ACC112 (cell line): ENCODE measurements at regions not wholly inside any gene's neighbourhood (a gene's known extent, or its start where the extent isn't known, plus 50 kb on each side); places are given as distances from the start of the nearest gene placed in this dataset.

ENCODE experiments used
- H2AFZ ChIP-seq: fragments of 200-600 bp; sonication (generic); one replicate; pipeline ENCODE4 v1.6.0; 2017; ENCODE audit warnings: antibody characterized with exemption, low read length; ENCODE audit not compliant: unreplicated experiment
- H3K27ac ChIP-seq: fragments of 200-600 bp; sonication (generic); 2 replicates; pipeline ENCODE4 v1.5.1; 2014; ENCODE audit warnings: low read depth, mild to moderate bottlenecking, antibody characterized with exemption, low read length, moderate library complexity
- H3K27me3 ChIP-seq: fragments of 200-600 bp; sonication (generic); 2 replicates; pipeline ENCODE4 v1.6.1; 2014; ENCODE audit warnings: mild to moderate bottlenecking, antibody characterized with exemption, low read length, moderate library complexity, mixed read lengths; ENCODE audit not compliant: insufficient read depth
- H3K36me3 ChIP-seq: fragments of 200-600 bp; sonication (generic); 2 replicates; pipeline ENCODE4 v1.6.1; 2016; ENCODE audit warnings: mild to moderate bottlenecking, antibody characterized with exemption, low read length, moderate library complexity, mixed read lengths; ENCODE audit not compliant: insufficient read depth
- H3K4me1 ChIP-seq: fragments of 200-600 bp; sonication (generic); one replicate; pipeline ENCODE4 v1.6.1; 2016; ENCODE audit warnings: low read length, mixed read lengths; ENCODE audit not compliant: insufficient read depth, unreplicated experiment, control insufficient read depth
- H3K4me3 ChIP-seq: fragments of 200-600 bp; sonication (generic); 2 replicates; pipeline ENCODE4 v1.5.1; 2014; ENCODE audit warnings: mild to moderate bottlenecking, low read depth, low read length
- H3K79me2 ChIP-seq: fragments of 200-600 bp; sonication (generic); one replicate; pipeline ENCODE4 v1.6.0; 2016; ENCODE audit warnings: low read length; ENCODE audit not compliant: control insufficient read depth, unreplicated experiment, insufficient read depth

DNA sequence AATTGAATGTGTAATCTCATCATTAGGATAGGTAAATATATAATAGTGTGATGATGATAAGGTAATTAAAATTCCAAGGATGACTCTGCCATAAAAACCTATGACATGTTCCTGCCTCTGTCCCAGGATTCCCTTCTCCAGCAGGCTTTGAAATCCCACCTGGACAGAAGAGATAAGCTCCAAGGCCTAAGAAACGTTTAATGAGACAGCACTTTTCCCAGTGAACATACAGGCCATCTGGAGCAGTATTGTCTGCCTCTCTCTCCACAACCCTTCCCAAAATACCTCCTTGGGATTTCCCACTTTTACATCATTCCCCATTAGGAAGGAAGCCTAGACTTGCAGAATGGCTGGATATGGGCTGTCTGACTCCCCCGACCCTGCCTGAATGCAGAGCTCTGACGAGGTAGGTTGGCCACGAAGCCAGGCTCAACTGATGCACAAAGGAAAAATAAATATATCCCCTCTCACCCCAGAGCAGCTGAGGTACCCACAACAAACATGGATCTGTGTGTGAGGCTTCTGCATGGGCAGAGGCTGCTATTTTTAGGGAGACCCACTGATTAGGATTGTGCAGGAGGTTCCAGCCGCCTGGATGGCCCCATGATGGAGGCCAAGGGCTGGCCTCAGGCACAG lies 71.0 kb downstream of the TMPRSS5 start:
- no peaks in the 10 kb centered on the region for H3K36me3 ChIP-seq
- H3K27ac ChIP-seq: no peak overlapping the region
- no peaks in the 10 kb centered on the region for H3K79me2 ChIP-seq
- H3K4me3 ChIP-seq: no peak overlapping the region
- H3K27me3 ChIP-seq: peaks cover 19% of the 10 kb centered on the region; the same call in 1 of the 2 replicates
- H2AFZ ChIP-seq: no peak overlapping the region
- H3K4me1 ChIP-seq: peaks cover 21% of the 10 kb centered on the region

DNA sequence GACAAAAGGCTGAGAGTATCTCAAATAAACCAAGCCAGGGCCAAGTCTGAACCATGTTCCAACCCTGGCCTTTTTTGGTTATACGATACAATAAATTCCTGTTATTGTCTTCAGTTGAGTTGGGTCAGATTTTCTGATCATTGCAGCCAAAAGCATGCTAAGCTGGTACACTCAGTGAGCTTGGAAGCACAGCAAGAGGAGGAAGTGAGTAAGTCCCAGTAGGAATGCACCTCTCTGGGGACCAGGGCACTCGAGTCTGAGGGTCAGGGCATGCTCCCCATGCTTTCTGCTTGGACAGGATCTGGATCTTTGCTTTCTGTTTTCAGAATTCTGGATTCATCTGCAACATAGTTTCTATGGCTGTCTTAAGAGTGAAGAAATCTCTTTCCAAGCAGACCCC lies 73.1 kb downstream of the TMPRSS5 start:
- H3K27ac ChIP-seq: peak overlapping the region; percentile 61
- no peak overlapping the region for H2AFZ ChIP-seq

DNA sequence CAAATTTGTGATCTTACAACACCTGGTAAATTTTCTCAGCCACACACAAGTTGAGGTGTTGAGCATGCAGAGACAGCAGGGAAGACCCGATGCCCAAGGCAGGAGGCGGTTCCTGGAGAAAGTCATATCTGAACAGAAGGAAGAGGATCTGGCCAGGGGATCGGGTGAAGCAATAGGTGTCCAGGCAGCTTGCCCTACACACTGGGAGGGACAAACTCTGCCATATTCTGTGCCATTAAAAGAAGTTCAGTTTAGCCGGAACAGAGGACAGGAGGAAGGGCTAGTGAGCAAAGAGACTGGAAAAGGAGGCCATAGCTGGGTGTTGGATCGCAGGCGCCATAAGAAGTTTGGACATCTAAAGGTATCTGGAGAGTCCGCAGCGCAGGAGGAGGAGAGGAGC lies 76.5 kb downstream of the TMPRSS5 start:
- Histone ChIP-seq H3K27ac (no peak overlapping the region), H3K79me2 (no peaks in the 10 kb centered on the region), H3K27me3 (peaks cover 17% of the 10 kb centered on the region; the same call in 1 of the 2 replicates), H3K36me3 (no peaks in the 10 kb centered on the region), H3K4me1 (peaks cover 21% of the 10 kb centered on the region), H2AFZ (no peak overlapping the region), H3K4me3 (no peak overlapping the region)

More for the DNA sequence above, 73.1 kb downstream of the TMPRSS5 start:
- Histone ChIP-seq H3K4me3 (no peak overlapping the region), H3K36me3 (no peaks in the 10 kb centered on the region), H3K27me3 (peaks cover 16% of the 10 kb centered on the region; the same call in 1 of the 2 replicates), H3K79me2 (no peaks in the 10 kb centered on the region), H3K4me1 (peaks cover 21% of the 10 kb centered on the region)

DNA sequence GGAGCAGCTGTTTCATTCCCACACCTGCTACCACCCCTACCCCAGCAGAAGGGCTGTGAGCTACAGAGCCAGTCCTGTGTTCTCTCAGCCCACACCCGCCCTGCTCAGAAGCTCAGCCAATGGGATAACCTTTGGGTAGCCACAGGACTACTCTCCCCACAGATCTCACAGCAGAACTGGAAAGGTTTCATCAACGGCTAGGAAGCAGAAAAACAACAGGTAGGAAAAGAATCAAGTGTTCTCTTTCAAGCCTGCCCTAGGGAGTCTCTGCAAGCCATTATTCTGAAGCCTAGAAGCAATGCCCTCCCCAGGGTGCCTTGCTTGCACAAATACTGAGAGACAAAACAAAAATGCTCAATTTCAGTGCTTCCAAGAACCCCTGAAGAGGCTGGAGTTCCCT lies 77.2 kb downstream of the TMPRSS5 start:
- Histone ChIP-seq H2AFZ (no peak overlapping the region), H3K4me1 (peaks cover 21% of the 10 kb centered on the region), H3K4me3 (no peak overlapping the region), H3K36me3 (no peaks in the 10 kb centered on the region), H3K27ac (no peak overlapping the region), H3K79me2 (no peaks in the 10 kb centered on the region), H3K27me3 (peaks cover 17% of the 10 kb centered on the region; the same call in 1 of the 2 replicates)

DNA sequence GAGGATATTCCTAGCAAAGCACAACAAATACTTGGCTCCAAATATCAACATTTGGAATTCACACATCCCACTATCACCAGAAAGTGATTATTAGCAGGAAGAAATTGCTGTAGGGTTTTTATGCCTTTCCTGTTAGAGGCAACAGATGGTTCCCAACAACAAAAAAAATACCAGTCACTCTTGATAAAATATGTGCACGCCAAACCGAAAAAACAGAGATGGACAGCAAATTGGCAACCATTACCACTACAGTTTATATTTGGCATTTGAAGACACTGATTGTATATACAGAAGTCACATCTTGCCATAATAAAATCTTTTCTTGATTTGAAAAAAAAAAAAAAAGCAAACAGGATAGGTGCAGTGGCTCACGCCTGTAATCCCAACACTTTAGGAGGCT lies 78.2 kb downstream of the TMPRSS5 start:
- H3K36me3 ChIP-seq: no peaks in the 10 kb centered on the region
- peaks cover 12% of the 10 kb centered on the region for H3K4me1 ChIP-seq
- H3K79me2 ChIP-seq: no peaks in the 10 kb centered on the region
- no peak overlapping the region for H2AFZ ChIP-seq
- H3K27me3 ChIP-seq: peaks cover 17% of the 10 kb centered on the region; the same call in 1 of the 2 replicates
- no peak overlapping the region for H3K27ac ChIP-seq
- H3K4me3 ChIP-seq: no peak overlapping the region

DNA sequence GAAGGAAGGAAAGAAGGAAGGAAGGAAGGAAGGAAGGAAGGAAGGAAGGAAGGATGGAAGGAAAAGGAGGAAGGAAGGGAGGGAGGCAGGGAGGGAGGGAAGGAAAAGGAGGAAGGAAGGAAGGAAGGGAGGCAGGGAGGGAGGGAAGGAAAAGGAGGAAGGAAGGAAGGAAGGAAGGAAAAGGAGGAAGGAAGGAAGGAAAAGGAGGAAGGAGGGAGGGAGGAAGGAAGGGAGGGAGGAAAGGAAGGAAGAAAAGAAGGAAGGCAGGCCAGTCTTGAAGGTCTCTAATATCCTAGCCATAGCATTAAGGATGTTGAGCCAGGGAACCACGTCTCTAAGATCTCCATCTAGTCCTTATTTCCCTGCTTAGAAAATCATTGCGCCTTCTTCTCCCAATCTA lies 78.8 kb downstream of the TMPRSS5 start:
- H3K4me1 ChIP-seq: peaks cover 6% of the 10 kb centered on the region
- H2AFZ ChIP-seq: no peak overlapping the region
- H3K27me3 ChIP-seq: peaks cover 17% of the 10 kb centered on the region; the same call in 1 of the 2 replicates
- H3K36me3 ChIP-seq: no peaks in the 10 kb centered on the region
- H3K4me3 ChIP-seq: no peak overlapping the region
- H3K79me2 ChIP-seq: no peaks in the 10 kb centered on the region
- H3K27ac ChIP-seq: no peak overlapping the region

DNA sequence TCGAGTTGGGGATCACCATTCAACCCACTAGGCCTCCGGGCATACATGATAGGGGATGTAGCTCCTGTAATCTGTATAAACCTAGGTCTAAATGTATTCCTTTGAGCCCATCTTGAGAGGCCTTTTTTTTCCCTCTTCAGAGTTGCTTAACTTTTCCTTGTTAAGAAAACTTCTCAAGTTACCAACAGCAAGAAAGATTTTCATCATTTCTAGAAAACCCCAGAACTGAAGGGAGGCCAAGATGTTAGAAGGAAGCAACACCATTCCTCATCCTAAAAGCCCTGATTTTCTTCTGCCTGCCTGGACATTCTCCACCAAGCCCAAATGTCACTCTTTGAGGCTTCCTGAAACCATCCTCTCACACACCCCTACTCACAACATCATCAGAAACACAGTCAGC lies 79.4 kb downstream of the TMPRSS5 start:
- Histone ChIP-seq H3K79me2 (no peaks in the 10 kb centered on the region), H3K27me3 (peaks cover 17% of the 10 kb centered on the region; the same call in 1 of the 2 replicates), H2AFZ (no peak overlapping the region), H3K36me3 (no peaks in the 10 kb centered on the region), H3K4me1 (peaks cover under 1% of the 10 kb centered on the region), H3K27ac (no peak overlapping the region), H3K4me3 (no peak overlapping the region)

DNA sequence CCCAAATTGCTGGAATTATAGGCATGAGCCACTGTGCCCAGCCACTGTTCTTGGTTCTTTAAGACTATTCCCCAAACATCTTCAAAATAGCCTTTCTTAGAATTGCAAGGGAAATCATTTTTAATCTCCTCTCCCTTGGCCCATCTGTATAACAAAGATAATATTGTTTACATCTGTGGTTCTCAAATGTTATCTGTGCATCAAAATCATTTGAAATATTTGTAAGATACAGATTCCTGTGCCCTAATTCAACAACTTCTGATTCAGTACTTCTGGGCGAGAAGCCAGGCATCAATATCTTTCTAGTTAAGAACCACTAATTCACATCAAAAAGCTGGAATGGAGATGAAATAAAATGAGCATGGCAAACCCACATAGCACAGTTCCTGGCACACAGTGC lies 83.0 kb downstream of the TMPRSS5 start:
- Histone ChIP-seq H3K79me2 (no peaks in the 10 kb centered on the region), H3K27me3 (0 out of 2 replicates have a peak, but pooled peaks cover 3% of the 10 kb centered on the region), H3K36me3 (no peaks in the 10 kb centered on the region), H2AFZ (no peak overlapping the region), H3K4me3 (no peak overlapping the region), H3K27ac (no peak overlapping the region), H3K4me1 (peaks cover 8% of the 10 kb centered on the region)

DNA sequence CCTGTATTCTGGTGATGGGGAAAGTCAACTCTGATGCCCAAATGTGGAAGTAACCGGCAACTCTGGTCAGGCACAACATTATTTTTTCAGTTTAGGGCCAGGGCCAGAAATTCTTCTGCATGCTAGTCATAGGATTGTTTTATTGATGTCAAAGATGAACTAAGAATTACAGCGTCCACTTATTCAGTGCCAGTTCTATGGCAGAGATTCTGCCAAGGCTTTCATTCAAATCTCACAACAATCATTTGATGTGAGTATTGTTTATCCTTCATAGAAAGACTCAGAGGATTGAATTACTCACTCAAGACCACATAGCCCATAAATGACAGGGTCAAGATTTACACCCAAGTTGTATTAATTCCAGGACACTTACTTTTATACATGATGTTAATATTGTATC lies 87.7 kb downstream of the TMPRSS5 start:
- peaks cover 16% of the 10 kb centered on the region for H3K4me1 ChIP-seq
- H3K4me3 ChIP-seq: no peak overlapping the region
- no peaks in the 10 kb centered on the region for H3K79me2 ChIP-seq
- no peak overlapping the region for H2AFZ ChIP-seq
- peak overlapping the region; percentile 74 for H3K27ac ChIP-seq
- H3K27me3 ChIP-seq: no peaks in the 10 kb centered on the region
- H3K36me3 ChIP-seq: no peaks in the 10 kb centered on the region

DNA sequence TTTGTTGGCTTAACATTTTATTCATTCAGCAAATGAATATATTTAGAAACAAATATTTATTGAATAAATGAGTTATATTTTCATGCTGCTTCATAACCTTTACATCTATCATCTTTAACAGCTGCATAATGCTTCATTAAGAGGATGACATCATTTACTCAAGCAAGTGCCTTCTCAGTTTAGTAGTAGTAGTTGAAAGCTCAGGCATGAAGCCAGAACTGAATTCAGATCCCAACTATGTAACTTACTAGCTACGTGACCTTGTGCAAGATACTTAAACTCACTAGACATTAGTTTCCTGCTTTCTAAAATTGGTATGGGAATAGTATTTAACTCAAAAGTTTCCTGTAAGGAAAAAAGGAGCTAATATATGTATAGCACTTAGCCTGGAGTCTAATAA lies 90.3 kb downstream of the TMPRSS5 start:
- Histone ChIP-seq H3K27me3 (no peaks in the 10 kb centered on the region), H3K36me3 (no peaks in the 10 kb centered on the region), H3K79me2 (no peaks in the 10 kb centered on the region), H2AFZ (no peak overlapping the region), H3K27ac (no peak overlapping the region), H3K4me1 (peaks cover 16% of the 10 kb centered on the region), H3K4me3 (no peak overlapping the region)

DNA sequence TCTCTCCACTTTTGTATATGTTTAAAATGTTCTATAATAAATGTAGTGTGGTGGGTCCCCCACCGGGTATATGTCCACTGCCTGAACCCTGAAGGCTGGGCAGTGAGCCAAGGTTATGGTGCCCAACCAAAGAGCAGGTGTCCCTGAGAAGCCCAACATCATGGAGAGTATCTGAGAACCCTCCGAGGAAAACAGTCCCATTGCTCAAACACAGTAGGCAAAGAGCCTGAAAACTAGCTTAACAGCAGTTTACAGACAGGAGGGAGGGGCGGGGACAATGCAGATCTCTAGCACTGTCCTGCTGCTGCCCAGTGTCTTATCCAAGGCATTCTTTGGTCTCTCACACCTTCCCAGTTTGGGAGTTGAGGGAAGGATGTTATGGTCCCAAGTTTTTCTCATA lies 91.0 kb downstream of the TMPRSS5 start:
- Histone ChIP-seq H3K27me3 (no peaks in the 10 kb centered on the region), H3K36me3 (no peaks in the 10 kb centered on the region), H3K4me1 (peaks cover 16% of the 10 kb centered on the region), H3K27ac (no peak overlapping the region), H2AFZ (no peak overlapping the region), H3K4me3 (no peak overlapping the region), H3K79me2 (no peaks in the 10 kb centered on the region)
